ENCODE measurements at regions not wholly inside any gene's neighbourhood (a gene's known extent, or its start where the extent isn't known, plus 50 kb on each side); places are given as distances from the start of the nearest gene placed in this dataset.

DNA sequence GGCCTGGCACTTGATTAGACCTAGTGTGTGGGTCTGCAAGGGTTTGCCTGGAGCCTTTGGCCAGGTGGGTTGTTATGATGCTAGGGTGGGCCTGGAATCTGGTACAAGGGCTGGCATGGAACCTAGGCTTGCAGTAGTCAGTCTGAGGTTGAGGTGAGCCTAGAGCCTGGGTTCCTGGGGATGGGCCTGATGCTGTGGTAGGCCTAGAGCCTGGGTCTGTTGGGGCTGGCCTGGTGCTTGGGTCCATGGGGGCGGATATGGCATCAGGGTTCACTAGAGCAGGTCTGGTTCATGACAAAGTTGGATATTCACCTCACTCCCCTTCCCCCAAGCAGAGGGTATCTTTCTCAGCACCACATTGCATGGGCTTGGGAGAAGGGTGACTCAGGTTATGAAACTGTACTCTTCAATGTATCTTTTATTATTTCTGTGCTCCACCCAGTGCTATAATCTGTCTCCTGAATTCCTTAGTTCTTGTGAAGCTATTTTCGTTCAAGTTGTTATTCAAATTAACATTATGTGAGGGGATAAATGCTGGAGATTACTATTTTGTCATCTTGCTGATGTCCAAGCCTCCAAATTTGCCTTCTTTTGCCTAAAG, 274.4 kb downstream of the NFKBIZ start:
- no peak for DNase-seq

- no peak for DNase-seq
Observed at GRCh38 chr3:102124282-102124681, 275.0 kb downstream of the NFKBIZ start.

GRCh38 chr3:102124704-102125103, 275.4 kb downstream of the NFKBIZ start:
- DNase-seq, result no peak

- no peak for DNase-seq
Observed at GRCh38 chr3:102125197-102125993, 276.1 kb downstream of the NFKBIZ start.

GRCh38 chr3:102125994-102126368, 276.7 kb downstream of the NFKBIZ start:
- DNase-seq, result no peak

- no peak for DNase-seq
Observed at GRCh38 chr3:102129760-102130608, 280.7 kb downstream of the NFKBIZ start.

GRCh38 chr3:102132370-102132769, 283.1 kb downstream of the NFKBIZ start:
- DNase-seq, result no peak

- DNase-seq, result no peak
Observed at GRCh38 chr3:102133376-102133775, 284.1 kb downstream of the NFKBIZ start.

DNA sequence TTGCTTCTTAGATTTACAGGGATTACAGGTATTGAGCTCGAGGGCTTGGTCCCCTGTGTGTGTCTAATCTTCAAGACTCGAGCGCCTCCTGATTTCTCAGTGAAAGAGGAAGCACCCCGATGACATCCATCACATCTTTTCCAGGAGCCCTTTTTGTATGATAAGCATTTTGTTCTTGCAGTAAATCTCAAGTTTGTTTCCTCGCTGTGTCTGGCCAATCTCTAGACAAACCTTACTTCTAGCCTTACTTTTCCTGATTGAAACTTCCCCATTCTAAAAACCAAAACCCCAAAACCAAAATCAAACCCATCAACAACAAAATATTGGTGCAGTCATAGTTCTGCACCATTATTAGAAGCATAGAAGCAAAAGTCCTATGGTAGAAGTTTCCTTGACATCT, 286.0 kb downstream of the NFKBIZ start:
- no peak for DNase-seq

- DNase-seq, result no peak
Observed at GRCh38 chr3:102136183-102136582, 286.9 kb downstream of the NFKBIZ start.

DNA sequence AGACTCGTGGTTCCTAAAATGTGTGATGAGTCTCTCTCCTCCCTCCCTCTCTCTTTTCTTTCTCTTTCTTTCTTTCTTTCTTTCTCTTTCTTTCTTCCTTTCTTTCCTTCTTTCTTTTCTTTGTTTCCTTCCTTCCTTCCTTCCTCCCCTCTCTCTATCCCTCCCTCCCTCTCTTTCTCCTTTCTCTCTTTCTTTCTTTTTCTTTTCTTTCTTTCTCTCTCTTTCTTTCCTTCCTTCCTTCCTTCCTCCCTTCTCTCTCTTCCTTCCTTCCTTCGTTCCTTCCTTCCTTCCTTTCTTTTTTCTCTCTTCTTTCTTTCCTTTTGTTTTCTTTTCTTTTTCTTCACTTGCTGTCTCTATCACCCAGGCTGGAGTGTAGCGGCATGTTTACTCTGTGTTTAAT, 290.8 kb downstream of the NFKBIZ start:
- no peak for DNase-seq

GRCh38 chr3:102141096-102141927, 292.0 kb downstream of the NFKBIZ start:
- DNase-seq, result no peak

DNA sequence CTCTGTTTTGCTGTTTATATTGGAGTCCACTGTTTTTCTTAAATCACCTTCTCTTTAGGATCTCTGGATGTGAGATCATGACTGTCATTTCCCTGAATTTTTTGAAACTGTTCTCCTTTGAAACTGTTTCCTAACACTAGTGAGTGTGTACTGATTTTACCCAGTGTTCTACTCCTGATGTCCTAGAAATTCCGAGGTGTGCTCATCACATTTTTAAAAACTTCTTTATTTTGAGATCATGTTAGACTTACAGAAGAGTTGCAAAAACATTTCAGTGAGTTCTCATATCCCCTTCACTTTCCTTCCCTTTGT, 292.6 kb downstream of the NFKBIZ start:
- no peak for DNase-seq

- DNase-seq, result no peak
Observed at GRCh38 chr3:102142379-102143060, 292.3 kb upstream of the ZPLD1 start.

DNA sequence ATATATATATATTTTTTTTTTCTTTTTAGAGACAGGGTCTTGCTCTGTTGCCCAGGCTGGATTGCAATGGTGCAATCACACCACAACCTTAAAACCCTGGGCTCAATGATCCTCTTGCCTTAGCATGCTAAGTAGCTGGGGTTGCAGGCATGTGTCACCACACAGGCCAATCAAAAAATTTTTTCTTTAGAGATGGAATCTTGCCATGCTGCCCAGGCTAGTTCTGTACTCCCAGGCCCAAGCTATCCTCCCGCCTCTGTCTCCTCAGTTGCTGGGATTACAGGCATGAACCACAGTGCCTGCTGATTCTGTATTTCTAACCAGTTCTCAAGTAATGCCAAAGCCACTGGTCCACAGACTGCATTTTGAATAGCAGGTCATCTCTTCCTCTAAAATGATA, 291.3 kb upstream of the ZPLD1 start:
- DNase-seq, result no peak

- DNase-seq, result no peak
Observed at GRCh38 chr3:102144063-102144462, 290.8 kb upstream of the ZPLD1 start.

- DNase-seq, result no peak
Observed at GRCh38 chr3:102148598-102149337, 286.0 kb upstream of the ZPLD1 start.

GRCh38 chr3:102151935-102152334, 282.9 kb upstream of the ZPLD1 start:
- DNase-seq, result no peak

- no peak for DNase-seq
Observed at GRCh38 chr3:102156426-102156825, 278.4 kb upstream of the ZPLD1 start.

GRCh38 chr3:102158080-102158740, 276.6 kb upstream of the ZPLD1 start:
- DNase-seq, result no peak

GRCh38 chr3:102159810-102160451, 274.9 kb upstream of the ZPLD1 start:
- DNase-seq, result no peak
